ENCODE measurements at regions not wholly inside any gene's neighbourhood (a gene's known extent, or its start where the extent isn't known, plus 50 kb on each side); places are given as distances from the start of the nearest gene placed in this dataset.

DNA sequence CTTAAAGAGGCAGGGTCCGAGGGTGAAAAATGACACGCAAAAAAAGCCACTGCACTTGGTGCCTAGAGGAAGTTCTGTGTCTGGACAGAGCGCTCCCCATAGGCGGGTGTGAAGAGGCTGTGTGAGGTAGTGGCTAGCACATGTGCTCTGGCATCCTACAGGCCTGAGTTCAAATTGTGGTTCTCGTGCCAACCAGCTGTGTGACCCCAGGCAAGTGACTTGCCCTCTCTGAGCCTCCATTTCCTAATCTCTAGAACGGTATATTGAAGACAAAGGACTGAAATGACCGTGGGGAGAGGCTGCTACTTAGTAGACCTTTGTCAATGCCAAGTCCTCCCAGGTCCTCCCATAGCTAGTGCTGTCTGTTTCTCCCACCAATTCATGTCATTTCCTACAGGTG lies 79.1 kb upstream of the MYL10 start:
- 88% methylated on average over 7 of the region's 7 CpGs; no CpG with 5 or more reads in 1 of the 2 experiments for WGBS, 2 experiments (ENCODE audit: extremely low coverage in 1 of 2, insufficient coverage in 1 of 2, insufficient read length in 1 of 2, insufficient replicate concordance in 2 of 2, low coverage in 1 of 2, low lambda C conversion rate in 2 of 2, missing lambda C conversion rate in 1 of 2)
- CTCF ChIA-PET (ENCODE audit: partially characterized antibody), result interaction anchor here (1.6 kb wide), 1 partner anchor 165 kb away, joined by 5 read pairs; no protein-coding TSS in a partner anchor

More for the DNA sequence above, 79.1 kb upstream of the MYL10 start:
- FAIRE-seq, result no peak
- Histone ChIP-seq H2BK5ac (ENCODE audit: low read depth, low read length) (no peak overlapping the region), H2AFZ (ENCODE audit: low read length) (no peak overlapping the region), H3K27me3 (replicated peaks in 1 of 4; ENCODE audit: control insufficient read depth in 3 of 4, extremely low read depth in 1 of 4, insufficient read depth in 3 of 4, low read length in 3 of 4) (no peaks in the 10 kb centered on the region; a peak in 1 of 7 replicates), H3K4me3 (ENCODE audit: extremely low read depth in 1 of 4, insufficient read depth in 2 of 4, low read depth in 3 of 4, low read length in 4 of 4) (no peak overlapping the region), H3K23ac (ENCODE audit: insufficient read length) (no peak overlapping the region), H3K36me3 (ENCODE audit: control insufficient read depth in 2 of 4, insufficient read depth in 4 of 4, low read length in 3 of 4) (no peaks in the 10 kb centered on the region), H2BK20ac (ENCODE audit: low read length) (0 out of 2 replicates have a peak overlapping the region, but pooled peaks have one; percentile 72), H3K23me2 (ENCODE audit: low read depth, low read length) (no peaks in the 10 kb centered on the region), H2BK15ac (ENCODE audit: low read length) (no peak overlapping the region), H2AK5ac (ENCODE audit: low read depth, low read length) (no peak overlapping the region), H2BK12ac (ENCODE audit: low read depth, low read length) (no peak overlapping the region), H3K18ac (ENCODE audit: extremely low read depth, low read length) (no peak overlapping the region), H3K4me2 (ENCODE audit: insufficient read depth in 1 of 2, low read depth in 2 of 2, low read length in 2 of 2) (no peak overlapping the region), H3K9me3 (ENCODE audit: insufficient read depth in 2 of 2, low read depth in 1 of 2, low read length in 1 of 2) (no peaks in the 10 kb centered on the region), H4K20me1 (replicated peaks in 1 of 2; ENCODE audit: control insufficient read depth in 1 of 2, insufficient read depth in 2 of 2, low read length in 2 of 2) (no peaks in the 10 kb centered on the region), H4K5ac (ENCODE audit: insufficient read length, low read depth, low read length) (no peak overlapping the region), H3K79me1 (ENCODE audit: low read depth, low read length) (no peaks in the 10 kb centered on the region), H4K91ac (replicated peaks; ENCODE audit: insufficient read length, low read length) (no peak overlapping the region), H3K14ac (ENCODE audit: insufficient read length) (no peak overlapping the region), H3K9ac (replicated peaks in 1 of 4; ENCODE audit: extremely low read depth in 1 of 4, low read depth in 3 of 4, low read length in 3 of 4) (no peak overlapping the region; a peak in 1 of 7 replicates), H2BK120ac (replicated peaks; ENCODE audit: low read depth, low read length) (no peak overlapping the region), H3K56ac (replicated peaks; ENCODE audit: insufficient read length, low read depth, low read length) (no peak overlapping the region), H3K79me2 (ENCODE audit: control insufficient read depth in 1 of 2, insufficient read depth in 2 of 2, low read length in 2 of 2) (no peaks in the 10 kb centered on the region), H4K8ac (ENCODE audit: extremely low read depth, insufficient read depth, low read length) (no peak overlapping the region; the same call in 1 of the 2 replicates), H3K4me1 (replicated peaks in 1 of 4; ENCODE audit: control insufficient read depth in 3 of 4, insufficient read depth in 4 of 4, low read length in 3 of 4) (no peaks in the 10 kb centered on the region), H3K27ac (ENCODE audit: low read depth, low read length) (no peak overlapping the region), H3K4ac (replicated peaks; ENCODE audit: insufficient read length, low read depth, low read length) (no peak overlapping the region)
- no peak for DNase-seq (ENCODE audit: low read depth in 1 of 2, low spot score in 2 of 2)
- POLR2A ChIA-PET (ENCODE audit: partially characterized antibody), result no interaction called here
- TF ChIP-seq KDM1A (IDR thresholded peaks at IDR 0.05; ENCODE audit: borderline replicate concordance, low read length) (peak; percentile 90), SAP30 (IDR thresholded peaks at IDR 0.05; ENCODE audit: insufficient read depth, insufficient replicate concordance, low read length) (no peak), TBP (IDR thresholded peaks at IDR 0.05; ENCODE audit: low read depth, low read length) (no peak), HDAC2 (IDR thresholded peaks at IDR 0.05; ENCODE audit: borderline replicate concordance in 1 of 2, low read depth in 2 of 2, low read length in 2 of 2) (peak in 1 of 2 experiments; percentile 57; a peak in 1 of 4 replicates), CEBPB (IDR thresholded peaks at IDR 0.05; ENCODE audit: low read depth, low read length) (no peak)
